Hepatocyte (in vitro differentiated cells): ENCODE measurements at regions not wholly inside any gene's neighbourhood (a gene's known extent, or its start where the extent isn't known, plus 50 kb on each side); places are given as distances from the start of the nearest gene placed in this dataset.

Experiments
- CTCF ChIP-seq: fragments of 200-600 bp; sonication (generic); IDR thresholded peaks from 2 replicates; pipeline ENCODE4 v1.5.1; 2016; ENCODE audit warnings: antibody characterized with exemption, mild to moderate bottlenecking; ENCODE audit not compliant: poor library complexity
- EZH2 ChIP-seq: fragments of 200-600 bp; sonication (generic); IDR thresholded peaks from 2 replicates; pipeline ENCODE4 v1.6.1; 2016; ENCODE audit warnings: antibody characterized with exemption, mild to moderate bottlenecking, borderline replicate concordance
- EZH2phosphoT487 ChIP-seq: fragments of 200-600 bp; sonication (generic); IDR thresholded peaks from one replicate; pipeline ENCODE4 v1.6.1; 2018; ENCODE audit warnings: antibody characterized with exemption, mild to moderate bottlenecking, low read depth, moderate library complexity; ENCODE audit not compliant: unreplicated experiment, severe bottlenecking

- TF ChIP-seq CTCF (no peak), EZH2 (no peak), EZH2phosphoT487 (no peak)
Measured at GRCh38 chr7:49261928-49262327, 337.6 kb downstream of the CDC14C start.
